HG03139 (cell line): ENCODE measurements at regions not wholly inside any gene's neighbourhood (a gene's known extent, or its start where the extent isn't known, plus 50 kb on each side); places are given as distances from the start of the nearest gene placed in this dataset.

Experiments
- ATAC-seq: cut with Tn5 transposase; IDR thresholded peaks from one replicate; pipeline ENCODE4 v1.9.1; 2021; ENCODE audit not compliant: unreplicated experiment

DNA sequence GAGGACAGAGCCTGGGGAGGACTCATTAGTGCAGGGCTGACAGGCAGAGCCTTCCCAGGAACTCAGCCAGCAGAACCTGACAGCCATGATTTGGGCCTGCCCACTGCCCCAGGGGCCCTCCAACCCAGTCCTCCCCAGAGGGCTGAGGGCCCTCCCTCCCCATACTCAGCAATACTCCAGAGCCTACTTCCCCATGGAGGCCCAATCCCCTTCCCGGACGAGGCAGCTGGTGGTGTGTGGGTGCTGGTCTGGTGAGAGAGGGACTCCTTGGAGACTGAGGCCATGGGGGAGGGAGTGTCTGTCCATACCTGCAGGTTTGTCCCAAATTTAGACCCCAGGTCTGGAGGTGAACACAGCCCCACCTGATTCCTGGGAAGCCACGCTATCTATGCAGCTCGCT, 120.9 kb upstream of the MLN start:
- ATAC-seq: no peak

DNA sequence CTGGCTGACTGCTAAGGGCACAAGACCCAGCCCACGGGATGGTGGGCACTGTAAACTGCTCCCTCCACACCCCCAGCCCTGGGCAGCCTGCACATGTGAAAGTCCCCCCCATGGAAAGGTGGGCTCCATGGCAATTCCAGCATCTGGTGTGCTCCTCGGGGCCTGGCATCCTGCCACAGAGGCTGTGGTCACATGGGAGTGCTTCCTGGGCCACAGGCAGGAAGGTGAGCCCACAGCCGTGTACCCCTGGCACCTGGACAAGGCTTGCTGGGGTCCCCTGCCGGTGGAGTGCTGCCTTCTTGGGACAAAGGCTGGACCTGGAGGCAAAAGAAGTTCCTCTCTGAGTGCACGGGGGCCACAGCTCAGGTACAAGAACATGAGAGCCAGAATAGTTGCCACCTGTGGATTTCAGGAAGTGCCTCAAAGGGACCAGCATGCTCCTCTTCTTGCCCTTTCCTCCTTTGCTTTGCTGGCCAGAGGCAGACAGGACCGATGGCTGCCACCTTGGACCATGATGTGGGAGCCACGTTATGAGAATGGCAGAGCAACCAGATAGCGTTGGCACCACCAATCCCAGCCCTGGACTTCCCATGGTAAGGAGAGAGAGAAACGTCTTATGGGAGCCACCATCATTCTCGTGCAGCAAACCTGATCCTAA, 120.2 kb upstream of the MLN start:
- ATAC-seq: no peak

GRCh38 chr6:33921745-33922144, 117.9 kb upstream of the MLN start:
- ATAC-seq: no peak

- ATAC-seq: no peak
Measured at GRCh38 chr6:33918175-33918695, 114.4 kb upstream of the MLN start.

DNA sequence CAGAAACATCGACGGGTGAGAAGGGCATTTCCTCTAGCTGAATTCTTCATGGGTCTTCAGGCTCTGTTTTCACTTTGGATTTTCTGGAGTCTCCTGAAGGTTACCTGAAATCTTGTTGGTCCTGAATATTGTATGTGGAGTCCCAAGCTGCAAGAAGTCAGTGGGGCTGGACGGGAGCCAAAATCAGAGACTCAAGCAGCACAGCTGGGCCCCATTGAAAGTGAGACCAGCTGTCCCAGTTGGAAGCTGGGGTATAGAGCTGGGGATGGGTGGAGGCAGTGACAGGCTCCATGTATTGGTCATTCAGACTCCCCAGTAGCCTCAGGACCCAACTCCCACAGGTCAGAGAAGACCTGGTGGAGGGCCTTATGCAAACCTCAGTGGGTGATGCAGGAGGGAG, 111.3 kb upstream of the MLN start:
- no peak for ATAC-seq

DNA sequence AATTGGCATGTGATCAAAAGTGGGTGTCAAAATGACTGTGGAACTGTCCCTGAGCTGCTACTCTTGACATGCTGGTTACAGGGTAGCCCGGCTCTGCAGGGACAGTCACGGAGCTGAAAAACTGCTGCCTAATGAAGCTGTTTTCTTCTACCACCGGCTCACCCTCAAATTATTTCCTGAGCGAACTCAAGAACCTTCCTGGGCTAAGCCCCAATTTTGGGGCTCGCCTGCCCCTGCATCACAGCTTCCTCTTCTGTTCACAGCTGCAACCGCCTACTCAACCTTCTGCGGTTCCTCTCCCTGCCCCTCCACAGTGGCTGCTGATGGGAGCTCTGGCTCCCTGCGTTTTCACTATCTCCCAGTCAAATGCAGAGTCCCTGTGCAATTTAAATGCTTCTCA, 110.8 kb upstream of the MLN start:
- no peak for ATAC-seq

DNA sequence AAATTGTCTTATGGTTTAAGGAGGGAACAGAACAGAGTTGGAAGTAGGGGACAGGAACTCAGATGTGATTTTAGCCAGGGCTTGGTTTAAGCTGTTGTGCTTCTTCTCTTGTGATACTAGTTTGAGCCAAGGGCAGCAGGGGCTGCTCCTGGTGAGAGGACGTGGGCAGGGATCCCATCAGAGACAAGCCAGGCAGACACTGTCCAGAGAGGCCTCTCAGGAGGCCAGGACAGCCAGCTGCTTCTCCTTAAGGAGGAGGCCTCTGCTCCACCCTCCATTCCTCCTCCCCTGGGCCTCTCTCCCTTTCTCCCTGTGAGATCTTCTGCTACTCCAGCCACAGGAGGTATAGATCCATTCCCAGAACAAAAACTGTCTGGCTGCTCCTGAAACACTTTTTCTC, 108.4 kb upstream of the MLN start:
- ATAC-seq: no peak

- ATAC-seq: no peak
Measured at GRCh38 chr6:33911488-33911887, 107.7 kb upstream of the MLN start.

GRCh38 chr6:33910594-33910993, 106.8 kb upstream of the MLN start:
- no peak for ATAC-seq

GRCh38 chr6:33909737-33910136, 105.9 kb upstream of the MLN start:
- no peak for ATAC-seq

- ATAC-seq: no peak
Measured at GRCh38 chr6:33908025-33908424, 104.2 kb upstream of the MLN start.

GRCh38 chr6:33907227-33907626, 103.4 kb upstream of the MLN start:
- ATAC-seq: no peak

GRCh38 chr6:33906439-33906838, 102.6 kb upstream of the MLN start:
- ATAC-seq: no peak

DNA sequence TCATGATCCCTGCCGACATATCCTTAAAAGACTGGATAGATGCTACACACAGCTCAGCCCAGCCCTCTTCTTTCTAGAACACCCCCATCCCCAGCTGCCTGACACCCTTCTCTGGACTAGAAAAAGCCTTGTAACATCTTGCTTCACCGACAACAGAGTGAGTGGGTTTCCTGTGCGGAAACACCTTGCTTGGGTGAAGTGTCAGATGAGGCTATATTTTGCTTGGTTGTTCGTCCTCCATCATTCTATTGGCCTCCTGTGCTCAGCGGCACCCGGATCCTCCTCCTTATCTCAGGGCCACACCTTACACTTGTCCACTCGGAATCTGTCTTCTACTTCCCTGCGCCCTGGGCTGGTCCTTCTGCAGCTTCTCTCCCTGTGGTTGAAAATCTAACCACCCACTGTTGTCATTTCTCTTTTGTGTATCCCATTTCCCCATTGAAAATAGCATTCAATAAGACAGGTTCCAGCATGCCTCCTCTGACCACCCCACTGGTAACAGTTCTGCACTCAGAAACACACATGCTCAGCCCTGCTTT, 101.3 kb upstream of the MLN start:
- ATAC-seq: no peak

- no peak for ATAC-seq
Measured at GRCh38 chr6:33904747-33905065, 100.9 kb upstream of the MLN start.

DNA sequence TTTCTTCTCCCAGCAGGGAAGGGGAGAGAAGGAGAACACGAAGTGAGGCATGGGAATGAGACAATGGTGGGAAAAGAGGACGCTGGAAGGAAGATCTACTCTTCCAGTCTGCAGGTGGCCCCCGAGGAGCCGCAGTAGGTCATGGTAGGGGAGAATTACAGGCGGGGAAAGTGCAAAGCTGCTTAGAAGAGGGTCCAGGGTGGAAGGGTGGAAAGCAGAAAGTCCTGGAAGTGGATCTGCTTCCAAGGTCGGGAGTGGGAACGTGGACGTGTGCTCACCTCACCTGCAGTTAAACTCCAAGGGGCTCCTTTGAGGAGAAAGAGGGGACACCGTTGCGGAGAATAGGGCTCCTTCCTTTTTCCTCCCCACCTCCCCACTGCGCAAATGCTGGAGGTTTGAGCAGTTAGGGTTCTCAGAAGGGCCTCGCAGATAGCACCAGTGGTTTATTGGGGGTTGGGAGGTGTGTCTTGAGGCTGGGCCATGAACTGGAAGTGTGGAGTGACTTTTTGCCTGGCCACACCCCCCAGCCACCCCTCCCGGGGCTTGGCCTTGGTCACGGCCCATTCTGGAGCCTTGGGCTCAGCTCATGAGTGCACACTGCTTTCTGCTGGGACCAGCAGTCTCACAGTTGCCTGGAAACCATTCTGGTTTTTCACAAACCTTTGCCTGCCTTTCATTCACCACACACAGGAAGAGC, 100.4 kb upstream of the MLN start:
- peak; percentile 54 for ATAC-seq

DNA sequence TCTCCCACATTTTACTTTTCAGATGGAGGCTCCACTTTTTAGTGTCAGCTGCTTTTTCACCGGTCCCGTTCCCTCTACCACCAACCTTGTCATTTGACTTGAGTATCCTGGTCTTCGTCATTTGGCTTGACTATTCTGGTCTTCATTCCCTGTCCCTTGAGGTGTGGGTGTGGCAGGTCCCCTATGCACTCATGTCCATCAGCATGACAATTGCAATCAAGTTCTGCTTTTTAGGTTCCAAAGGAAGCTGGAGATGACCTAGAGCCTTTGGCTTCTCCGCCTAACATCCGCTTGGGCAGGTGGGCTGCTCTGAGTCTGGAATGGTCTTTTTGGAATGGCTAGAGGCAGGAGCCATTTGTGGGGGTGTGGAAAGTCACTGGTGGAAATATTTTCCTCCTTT, 99.8 kb upstream of the MLN start:
- no peak for ATAC-seq

DNA sequence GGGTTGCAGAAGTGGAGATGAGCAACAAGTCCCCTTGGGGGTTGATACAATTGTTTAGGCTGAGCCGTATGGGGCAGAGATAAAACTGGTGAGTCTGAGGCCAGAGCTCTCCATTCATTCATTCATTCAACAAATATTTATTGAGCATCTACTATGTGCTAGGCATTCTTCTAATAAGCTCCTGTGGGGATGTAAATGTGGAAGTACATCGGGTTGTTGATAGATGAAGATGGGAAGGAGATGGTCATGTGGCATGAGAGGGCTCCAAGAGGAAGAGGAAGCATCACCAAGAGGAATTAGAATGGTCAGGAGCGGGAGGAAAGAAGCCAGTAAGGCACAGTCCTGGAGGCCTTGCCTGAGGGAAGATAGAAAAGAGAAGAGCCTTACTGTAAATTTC, 98.7 kb upstream of the MLN start:
- no peak for ATAC-seq

GRCh38 chr6:33901822-33902456, 98.1 kb upstream of the MLN start:
- ATAC-seq: no peak

DNA sequence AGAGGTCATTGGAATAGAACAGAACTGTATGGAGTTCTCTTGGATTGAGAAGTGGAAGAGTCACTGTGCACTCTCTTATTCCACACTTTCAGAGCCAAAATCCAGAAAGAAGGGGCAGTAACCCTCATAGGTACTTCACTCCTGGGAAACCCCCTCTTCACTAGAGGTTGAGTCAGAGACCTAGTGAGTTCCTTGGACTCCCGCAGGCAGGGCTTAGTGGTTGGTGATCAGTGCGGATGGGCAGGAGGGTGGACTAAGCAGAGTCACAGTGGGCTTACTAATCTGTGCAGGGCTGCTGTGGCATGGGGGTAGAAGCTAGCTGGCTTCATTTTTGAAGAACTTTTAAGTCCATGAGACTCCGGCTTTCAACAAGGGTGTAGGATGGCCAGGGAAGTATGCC, 95.0 kb upstream of the MLN start:
- no peak for ATAC-seq

DNA sequence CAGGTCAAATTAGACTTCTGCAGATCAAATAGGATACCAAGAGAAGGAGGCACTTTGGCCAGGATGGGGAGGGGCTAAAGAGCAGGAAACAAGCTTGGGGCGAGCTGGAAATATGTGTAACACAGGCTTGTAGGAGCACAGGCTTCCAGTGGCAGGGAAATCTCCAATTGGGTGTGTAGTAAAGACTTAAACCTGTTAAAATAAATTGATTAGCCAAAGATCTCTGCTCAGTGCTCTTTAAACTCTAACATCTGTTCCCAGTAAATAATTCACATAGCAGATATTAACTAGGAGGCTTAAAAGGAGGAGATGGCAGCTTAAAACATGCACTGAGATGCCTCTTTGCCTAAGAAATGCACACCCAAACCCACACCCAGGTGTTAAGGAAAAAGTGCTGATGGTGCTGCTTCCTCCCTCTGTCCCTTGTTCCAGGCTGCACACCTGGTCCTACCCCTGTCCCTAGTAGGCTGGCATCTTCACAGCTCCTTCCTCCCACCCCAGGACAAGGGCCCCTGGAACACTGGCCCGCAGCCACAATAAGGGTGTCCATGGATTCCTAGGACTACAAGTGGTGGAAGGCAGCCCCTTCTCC, 93.5 kb upstream of the MLN start:
- no peak for ATAC-seq
